DMS53 (cell line): ENCODE measurements at regions not wholly inside any gene's neighbourhood (a gene's known extent, or its start where the extent isn't known, plus 50 kb on each side); places are given as distances from the start of the nearest gene placed in this dataset.
"Not testable (repeated sequence)": the region's sequence is repeated elsewhere in the genome, so short reads cannot be mapped to it uniquely, and the experiment has no call there.

Experiments
- DNase-seq: peaks from one replicate; lab custom pipeline; 2025; lab: John Stamatoyannopoulos, UW

DNA sequence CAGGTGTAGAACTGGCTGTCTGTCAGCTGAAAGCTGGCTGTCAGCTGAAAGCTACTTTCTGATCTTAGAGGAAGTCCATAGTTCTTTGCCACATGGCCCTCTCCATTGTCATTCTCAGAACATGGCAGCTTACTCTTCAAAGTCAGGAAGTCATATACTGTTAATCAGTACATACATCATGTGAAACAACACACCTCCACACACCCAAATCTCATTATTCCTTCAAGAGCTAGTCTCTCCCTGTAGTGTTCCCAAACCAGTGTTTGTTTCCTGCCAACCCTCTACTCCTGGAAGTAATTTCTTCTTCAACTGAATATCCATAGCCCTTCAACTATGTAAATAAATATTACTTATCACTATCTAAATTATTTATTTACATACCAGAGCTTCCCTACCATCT lies 58.9 kb downstream of the OR5AK2 start:
- no peak for DNase-seq

DNA sequence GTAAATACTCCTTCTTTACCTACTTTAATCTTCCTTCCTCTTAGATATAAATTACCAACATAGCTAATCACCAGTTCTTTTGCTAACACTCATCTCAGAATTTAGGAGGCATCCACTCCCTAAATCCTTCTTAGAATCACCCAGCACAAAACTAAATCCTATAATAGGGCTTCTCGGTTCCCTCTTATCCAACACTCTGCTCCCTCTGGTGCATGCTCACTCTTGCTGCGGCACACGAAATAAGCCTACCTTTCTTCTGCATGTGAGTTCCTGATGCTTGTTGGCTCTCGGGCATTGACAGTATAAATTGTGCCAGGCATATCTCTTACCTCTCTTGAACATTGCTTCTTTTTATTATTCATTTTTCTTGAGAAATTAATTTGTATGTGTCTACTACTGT lies 61.0 kb downstream of the OR5AK2 start:
- no peak for DNase-seq

DNA sequence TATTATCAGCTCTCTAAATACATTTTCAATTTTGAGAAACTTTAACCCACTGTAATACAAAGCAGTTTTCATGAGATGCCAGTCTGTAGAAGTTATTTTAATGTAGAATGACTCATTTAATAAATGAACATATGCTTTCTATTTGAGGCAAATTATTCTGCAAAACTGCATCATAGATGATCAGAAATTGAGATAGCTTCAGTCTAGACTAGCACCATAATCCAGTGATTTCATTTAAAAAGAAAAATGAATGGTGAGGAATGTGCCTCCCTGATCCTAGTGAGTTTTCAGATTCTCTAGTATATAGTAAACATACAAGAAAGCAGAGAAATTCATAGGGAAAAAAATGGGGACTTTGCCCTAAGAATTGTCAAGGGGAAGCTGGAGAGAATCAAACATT lies 66.1 kb downstream of the OR5AK2 start:
- DNase-seq = no peak

DNA sequence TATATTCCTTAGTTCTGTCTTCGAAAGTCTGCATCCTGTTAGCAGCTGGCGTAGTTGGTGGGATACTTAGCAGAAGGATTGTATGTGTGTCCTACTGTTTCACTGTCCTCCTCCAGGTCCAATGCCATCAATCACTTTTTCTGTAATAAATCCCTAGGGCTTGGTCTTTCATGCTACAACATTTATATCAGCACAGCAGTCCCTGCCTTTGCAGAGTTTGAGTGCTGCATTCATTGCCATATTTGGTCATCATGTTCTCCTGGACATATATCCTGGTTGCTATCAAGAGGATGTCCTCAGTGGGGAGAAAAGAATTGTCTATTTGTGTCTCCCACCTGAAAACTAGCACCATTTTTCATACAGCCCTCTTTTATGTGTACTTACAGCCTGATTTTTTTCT lies 67.0 kb downstream of the OR5AK2 start:
- DNase-seq = no peak

DNA sequence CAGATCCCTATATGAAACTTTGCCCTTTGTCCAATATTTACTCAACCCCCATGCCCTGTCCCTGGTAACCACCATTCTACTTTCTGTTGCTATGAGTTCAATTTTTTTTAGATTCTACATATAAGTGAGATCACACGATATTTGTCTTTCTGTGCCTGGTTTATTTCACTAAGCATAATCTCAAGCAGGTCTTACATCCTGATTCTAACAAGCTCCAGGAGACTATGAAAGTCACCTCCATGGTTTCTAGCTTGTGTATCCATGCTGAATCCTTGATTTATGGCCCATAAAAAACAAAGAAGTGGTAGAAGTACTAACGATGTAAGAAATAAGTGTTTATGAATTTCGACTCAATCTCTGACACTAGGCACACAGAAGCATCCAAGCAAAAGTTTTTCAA lies 68.0 kb downstream of the OR5AK2 start:
- no peak for DNase-seq

DNA sequence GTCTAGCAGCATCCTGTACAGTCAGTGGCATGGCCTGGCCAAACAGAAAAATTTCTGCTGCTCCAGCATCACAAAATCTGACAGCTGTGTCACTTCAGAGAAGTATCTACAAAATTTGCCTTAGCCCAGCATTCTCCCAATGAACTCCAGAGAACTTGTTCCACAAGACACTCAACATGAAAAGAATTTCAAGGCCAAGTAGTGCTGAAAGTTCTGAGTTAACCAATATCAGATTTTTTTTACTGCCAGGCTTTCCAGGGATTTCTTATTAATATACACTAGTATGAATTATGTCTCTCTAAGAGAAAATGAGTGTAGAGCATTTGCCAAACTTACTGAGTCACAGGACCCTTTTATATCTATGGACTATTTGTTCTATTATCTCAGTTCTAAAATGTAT lies 68.8 kb downstream of the OR5AK2 start:
- DNase-seq = no peak

DNA sequence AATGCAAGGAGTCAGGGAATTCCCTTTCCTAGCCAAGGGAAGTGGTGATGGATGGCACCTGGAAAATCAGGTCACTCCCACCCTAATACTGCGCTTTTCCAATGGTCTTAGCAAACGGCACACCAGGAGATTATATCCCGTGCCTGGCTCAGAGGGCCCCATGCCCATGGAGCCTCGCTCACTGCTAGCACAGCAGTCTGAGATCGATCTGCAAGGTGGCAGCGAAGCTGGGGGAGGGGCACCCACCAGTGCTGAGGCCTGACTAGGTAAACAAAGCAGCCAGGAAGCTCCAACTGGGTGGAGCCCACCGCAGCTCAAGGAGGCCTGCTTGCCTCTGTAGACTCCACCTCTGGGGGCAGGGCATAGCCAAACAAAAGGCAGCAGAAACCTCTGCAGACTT lies 74.2 kb downstream of the OR5AK2 start:
- not testable (repeated sequence) for DNase-seq

DNA sequence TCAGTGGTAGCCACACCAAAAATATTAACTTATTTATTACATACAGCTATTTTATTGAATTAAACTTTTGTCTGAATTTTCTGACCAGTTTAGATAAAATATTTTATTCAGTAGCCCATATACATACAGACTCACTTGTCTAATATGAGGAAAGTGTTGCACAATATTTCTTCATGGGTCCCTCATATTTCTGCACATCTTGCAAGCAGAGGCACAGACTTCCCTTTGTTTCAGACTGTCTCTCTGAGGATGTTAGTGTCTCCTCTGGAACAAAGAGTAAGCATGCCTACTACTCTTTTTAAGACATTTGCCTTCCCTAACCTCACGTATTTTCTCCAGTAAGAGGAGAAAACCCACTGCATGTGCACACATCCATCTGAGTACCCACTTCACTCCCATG lies 81.2 kb downstream of the OR5AK2 start:
- DNase-seq = no peak

DNA sequence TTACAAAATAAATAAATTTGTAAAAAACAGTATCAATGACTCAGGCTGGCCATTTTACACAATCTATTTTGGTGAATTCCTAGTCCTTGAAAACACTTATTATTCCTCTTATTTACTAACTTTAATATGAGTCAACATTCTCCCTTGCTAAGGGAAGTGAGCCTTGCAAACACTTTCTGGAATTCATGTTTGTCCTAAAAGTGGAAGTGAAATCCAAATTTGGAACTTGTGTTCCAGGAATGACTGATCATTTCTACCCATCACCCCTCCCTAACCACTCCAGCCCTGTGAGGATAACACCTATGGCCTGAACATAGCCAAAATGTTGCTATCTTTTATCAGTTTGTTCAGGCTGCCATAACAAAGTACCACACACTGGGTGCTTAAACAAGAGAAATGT lies 83.1 kb downstream of the OR5AK2 start:
- no peak for DNase-seq

DNA sequence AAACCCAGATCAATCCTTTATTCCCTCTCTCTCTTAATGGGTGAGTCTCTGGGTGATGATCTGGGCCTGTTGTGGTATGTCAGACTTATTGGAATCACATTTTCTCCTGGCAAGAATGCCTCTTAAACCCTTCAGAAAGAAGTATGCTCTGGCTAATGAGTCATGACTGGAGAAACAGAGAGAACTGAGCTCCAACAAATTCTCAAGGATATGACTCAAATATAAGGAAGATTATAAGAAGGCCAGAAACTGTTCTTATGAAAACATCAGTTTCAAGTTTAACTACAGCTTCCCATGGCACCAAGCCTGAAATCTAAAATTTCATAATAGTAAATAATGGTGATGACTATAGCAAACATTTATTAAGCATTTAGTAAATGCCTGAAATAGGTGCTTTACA lies 83.9 kb downstream of the OR5AK2 start:
- no peak for DNase-seq

DNA sequence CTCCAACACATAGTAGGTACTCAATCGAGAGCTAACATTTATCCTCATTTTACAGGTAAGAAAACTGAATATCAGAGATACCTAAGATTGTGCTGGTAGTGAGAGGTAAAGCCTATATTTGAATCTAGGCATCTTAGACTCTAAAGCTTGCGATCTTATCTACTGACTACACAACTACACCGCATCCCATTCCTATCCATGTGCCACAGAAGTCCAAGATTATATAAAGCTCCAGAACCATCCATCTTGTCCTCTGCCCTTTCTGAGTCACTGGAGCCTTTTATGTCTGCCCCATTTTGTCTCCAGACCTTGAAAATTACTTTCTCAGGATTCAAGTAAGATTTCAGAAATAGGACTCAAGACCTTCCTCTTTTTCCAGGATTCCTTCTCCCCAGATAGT lies 84.4 kb downstream of the OR5AK2 start:
- DNase-seq = no peak

DNA sequence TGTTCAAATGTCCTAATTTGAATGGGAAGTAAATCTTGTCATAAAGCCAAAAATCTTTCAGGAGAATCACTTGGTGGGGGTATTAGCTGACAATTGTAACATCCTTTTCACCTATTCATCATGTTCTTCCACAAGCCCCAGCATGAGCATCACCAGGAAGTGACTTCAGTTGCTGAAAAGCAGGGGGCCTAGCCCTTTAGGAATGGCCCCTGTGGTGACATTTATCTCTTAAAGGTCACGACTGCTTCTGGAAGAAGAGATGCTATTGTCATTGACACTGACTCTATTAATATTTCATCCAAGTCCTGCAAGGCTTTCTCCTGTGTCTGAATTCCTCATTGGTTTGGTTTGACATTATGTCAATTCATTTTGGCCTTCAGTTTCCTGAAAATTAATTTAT lies 92.6 kb downstream of the OR5AK2 start:
- no peak for DNase-seq

DNA sequence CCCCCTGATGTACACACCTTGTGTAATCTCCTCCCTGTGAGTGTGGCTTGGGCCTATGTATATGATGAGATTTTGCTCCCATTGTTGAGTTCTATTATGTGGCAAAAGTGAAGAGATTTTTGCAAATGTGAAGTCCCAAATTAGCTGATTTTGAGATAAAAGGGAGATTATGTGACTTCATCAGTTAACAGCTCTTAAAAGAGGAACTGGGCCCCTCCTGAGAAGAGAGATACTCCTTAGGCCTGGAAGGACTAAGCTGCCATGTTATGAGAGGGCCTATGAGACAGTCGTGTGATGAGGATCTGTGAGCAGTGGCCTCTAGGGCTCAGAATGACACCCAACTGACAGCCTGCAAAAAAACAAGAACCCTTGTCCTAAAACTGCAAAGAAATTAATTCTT lies 93.4 kb downstream of the OR5AK2 start:
- no peak for DNase-seq

DNA sequence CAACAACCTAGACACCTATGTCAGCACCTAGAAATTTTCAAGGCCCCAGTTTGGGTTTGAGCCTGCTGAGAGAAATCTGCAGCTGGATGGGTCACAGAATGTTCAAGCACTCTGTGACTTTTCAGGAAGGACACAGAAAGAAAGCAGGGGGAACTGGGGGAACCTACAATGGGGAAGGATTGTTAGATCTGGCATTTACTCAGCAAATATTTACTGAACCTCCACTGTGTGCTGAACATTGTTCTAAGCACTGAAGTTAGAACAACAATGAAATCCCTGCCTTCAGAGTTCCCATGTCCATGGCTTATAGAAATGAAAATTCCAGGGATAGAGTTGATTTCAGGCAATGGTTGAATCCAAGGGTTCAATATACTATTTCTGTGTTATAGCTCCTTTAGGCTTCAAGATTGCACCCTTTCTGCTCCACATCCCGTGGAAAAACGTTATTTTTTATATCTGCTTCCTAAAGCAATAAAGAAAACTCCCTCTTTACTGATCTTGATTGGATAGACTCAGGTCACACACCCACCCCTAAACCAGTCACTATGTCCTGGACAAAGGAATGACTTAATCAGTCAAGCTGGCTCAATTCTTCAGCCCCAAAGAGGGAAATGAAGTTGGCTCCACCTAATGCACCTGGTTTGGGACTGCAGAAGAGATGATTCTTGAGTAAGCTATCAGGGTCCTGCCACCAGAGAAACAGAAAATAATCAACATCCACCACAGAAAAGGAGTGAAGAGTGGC lies 95.1 kb downstream of the OR5AK2 start:
- no peak for DNase-seq

DNA sequence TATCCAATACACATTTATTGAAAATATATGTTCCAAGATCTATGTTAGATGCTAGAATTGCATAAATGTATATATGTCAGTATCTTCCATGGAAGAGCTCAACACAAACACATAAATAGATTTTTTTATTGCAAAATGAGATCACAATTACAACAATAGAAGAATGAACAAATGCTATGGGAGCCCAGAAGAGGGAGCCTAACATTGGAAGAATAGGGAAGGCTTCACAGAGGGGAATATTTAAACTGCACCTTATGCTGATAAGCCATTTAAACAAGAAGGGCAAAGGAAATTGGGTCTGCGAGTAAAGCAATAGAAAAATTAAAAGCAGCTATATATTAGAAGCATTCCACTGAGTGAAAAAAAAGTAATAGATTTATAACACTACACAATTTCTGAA lies 96.1 kb upstream of the LRRC55 start:
- no peak for DNase-seq

DNA sequence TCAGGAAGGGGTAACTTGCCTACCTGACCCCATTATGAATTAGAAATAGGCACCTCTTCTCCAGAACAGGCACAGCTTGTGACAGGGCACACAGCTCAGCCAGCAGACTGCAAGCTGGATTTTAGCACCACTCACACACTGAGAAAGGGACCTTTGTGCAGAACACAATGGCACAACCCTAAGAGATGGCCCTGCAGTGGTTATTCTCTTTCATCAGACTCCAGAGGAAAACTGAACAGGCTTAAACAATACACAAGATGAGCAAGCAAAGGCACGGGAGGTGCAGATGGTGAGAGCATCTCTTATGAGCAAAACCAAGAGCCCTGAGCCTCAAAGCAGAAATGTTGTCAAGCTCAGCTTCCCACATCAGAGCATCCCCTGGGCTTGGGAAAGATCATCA lies 93.8 kb upstream of the LRRC55 start:
- no peak for DNase-seq

DNA sequence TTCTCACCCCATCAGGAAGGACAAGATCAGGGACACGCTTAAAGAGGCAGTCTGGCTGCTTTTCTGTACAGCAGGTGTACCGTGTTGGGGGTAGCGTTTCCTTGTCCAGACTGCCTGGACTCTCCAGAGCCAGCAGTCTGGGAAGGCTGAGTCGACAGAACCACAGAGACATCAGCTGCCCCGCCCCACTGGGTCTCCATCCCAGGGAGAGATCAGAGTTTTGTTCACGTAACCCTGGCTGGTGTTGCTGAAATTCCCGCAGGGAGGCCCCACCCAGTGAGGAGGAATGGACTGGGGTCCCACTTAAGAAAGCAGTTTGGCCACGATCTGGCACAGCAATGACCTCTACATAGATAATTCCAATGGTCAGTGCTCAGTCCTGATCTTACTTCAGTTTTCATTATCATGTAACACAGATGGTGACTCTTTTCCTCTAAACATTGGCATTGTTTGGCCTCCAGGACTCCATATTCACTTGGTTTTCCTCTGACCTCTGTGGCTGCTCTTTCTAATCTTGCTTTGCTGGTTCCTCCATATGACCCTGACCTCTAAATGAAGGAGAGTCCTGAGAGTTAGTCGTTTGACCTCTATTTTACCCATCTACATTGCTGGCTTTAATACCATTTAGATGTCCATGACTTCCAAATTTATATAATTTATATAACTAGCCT lies 89.6 kb upstream of the LRRC55 start:
- DNase-seq = no peak

DNA sequence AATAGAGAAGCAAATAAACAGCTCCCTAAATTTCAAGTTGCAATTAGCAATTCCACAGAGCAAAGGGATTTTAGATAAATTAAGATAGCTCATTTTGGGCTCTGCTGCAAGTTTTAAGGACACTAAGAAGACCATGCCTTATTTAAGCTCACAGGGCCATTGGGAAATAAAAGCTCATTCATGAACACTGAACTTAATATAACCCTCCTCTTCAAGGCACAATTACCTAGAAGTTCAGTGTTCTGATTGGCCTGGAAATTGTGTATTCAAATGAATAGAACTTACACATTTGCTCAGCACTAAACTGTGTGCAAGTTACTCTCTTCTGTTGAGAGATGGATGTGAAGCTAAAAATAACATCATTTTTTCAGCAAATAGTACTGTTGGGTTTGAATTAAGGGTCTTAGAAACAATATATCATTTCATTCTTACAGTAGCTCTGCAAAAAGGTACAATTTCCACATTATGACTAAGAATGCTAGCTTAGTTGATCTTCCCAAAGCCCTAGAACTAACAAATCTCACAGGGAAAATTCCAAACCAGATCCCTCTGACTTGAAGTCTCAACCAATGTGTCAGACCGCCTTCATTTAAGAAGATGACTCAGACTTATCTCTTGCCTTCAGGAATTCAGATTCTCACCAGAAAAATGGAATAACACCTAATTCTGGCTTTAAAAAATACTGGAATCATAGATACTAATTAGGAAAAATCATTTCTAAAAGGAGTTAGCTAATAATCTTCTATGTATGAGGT lies 87.4 kb upstream of the LRRC55 start:
- no peak for DNase-seq

DNA sequence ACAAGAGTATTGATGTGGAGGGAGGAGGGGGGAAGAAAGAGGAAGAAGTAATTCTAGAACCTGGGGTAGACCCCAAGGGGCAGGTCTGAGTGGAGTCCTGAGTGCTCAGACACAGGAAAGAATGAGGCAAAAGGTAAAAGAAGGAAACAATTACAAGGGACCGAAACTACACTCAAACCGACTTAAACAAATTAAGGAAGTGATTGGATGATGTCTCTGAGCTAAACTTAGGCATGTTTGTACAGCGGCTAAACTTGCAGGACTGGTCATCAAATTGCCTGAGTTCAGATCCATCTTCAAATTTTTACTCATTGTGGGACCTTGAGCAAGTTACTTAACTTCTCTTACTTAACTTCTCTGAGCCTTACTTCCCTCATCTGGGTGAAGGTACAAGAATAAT lies 86.3 kb upstream of the LRRC55 start:
- DNase-seq = no peak

DNA sequence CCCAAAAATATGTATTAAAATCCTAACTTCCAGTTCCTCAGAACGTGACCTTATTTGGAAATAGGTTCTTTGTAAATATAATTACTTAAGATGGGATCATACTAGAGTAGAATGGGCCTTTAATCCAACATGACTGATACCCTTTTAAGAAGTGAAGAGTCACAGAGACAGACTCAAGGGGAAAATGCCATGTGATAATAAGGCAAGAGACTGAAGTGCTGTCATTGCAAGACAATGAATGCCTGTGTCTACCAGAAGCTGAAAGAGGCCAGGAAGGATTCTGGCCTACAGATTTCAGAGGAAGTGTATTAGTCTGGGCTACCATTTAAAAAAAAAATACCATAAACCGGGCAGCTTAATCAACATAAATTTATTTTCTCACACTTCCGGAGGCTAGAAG lies 85.9 kb upstream of the LRRC55 start:
- DNase-seq = no peak

DNA sequence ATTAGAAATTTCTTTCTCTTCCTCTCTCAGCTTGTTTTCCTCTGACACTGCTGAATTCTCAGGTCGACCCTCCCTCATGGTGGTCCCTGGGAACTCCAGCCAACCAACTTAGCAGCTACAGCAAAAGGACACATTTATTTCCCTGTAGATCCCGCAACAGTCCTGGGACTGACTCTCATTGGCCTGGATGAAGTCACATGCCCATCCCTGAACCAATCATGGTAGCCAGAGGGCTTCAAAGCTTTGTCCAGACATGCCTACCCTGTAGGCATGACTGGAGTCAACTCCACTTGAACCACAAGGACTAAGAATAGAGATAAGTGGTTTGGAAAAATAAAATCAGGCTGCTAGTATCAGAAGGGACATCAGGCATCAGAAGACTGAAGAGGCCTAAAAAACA lies 84.6 kb upstream of the LRRC55 start:
- DNase-seq = no peak

DNA sequence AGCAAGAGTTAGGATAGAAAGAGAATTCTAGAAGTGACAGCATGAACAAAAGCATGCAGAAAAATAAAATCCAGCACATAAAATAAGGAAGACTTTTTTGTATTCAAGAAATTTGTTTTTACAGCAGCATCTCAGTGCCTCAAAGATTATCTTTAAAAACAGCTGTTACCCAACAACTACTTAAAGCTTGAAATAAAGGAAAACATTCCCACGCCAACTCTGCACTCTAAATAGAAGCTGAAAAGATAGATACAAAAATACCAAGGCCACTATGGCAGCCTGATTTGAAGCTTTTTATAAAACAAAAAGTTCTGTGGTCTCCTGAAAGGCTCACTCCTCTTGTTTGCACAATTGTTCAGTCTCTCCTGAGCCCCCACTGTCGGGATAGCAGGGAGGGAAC lies 83.6 kb upstream of the LRRC55 start:
- no peak for DNase-seq

DNA sequence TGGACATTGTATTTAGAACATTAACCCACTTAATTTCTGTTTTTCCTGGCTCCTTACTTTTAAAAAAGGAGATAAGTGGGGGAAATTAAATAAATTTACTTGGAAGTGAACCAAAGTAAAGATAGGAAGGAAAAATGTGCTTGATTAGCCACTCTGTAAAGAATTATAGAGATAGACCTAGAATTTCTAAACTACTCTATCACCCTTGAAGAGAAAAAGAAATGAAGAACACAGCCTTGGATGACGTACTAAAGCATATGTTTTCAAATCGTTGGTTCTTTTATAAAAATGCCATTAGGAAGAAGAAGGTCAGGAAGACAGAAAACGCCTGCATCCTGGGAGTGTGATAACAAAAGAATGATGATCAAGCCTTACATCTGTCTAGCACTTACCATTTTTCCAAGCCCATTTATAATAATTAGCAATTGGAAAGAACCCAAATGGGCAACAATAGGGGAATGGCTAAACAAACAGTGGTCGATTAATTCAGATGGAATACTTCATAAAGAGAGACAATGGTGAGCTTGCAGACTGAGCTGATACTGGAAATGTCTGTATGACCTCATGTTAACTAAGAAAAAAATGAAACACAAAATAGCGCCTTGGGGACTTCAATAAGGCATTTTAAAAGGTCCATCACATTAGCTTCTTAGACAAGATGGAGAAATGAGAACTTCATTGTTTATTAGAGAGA lies 81.0 kb upstream of the LRRC55 start:
- DNase-seq = no peak
